Peyer's patch (tissue), 4 donors: ENCODE measurements at regions not wholly inside any gene's neighbourhood (a gene's known extent, or its start where the extent isn't known, plus 50 kb on each side); places are given as distances from the start of the nearest gene placed in this dataset.
"Not testable (repeated sequence)": the region's sequence is repeated elsewhere in the genome, so short reads cannot be mapped to it uniquely, and the experiment has no call there.

Experiments used
- DNase-seq, 3 donors: peaks; one replicate each; pipeline ENCODE4 v3.0.0-alpha.2; 2017 to 2019
- H3K27ac ChIP-seq, 4 donors: fragments of 200-600 bp; sonication (generic); one replicate each; pipeline ENCODE4 v1.5.1; 2016 to 2019
- H3K27me3 ChIP-seq, 2 donors: fragments of 200-600 bp; sonication (generic); one replicate each; pipeline ENCODE4 v1.5.1; 2019
- H3K36me3 ChIP-seq, 3 donors: fragments of 200-600 bp; sonication (generic); one replicate each; pipeline ENCODE4 v1.5.1; 2016 to 2019
- H3K4me1 ChIP-seq, 4 donors: fragments of 200-600 bp; sonication (generic); one replicate each; pipeline ENCODE4 v1.5.1; 2016 to 2019
- H3K4me3 ChIP-seq, 4 donors: fragments of 200-600 bp; sonication (generic); 1 replicate in 3 of 4; 2 replicates in 1 of 4; pipeline ENCODE4 v1.5.1; 2016 to 2019; ENCODE audit warnings: mild to moderate bottlenecking in 1 of 4
- H3K9me3 ChIP-seq, 4 donors: fragments of 200-600 bp; sonication (generic); one replicate each; pipeline ENCODE4 v1.5.1; 2016 to 2019; ENCODE audit warnings: mild to moderate bottlenecking in 1 of 4
- POLR2A ChIP-seq, 2 donors: fragments of 450-650 bp; IDR thresholded peaks; one replicate each; pipeline ENCODE4 v1.5.1; 2017; ENCODE audit warnings: antibody characterized with exemption in 2 of 2, mild to moderate bottlenecking in 2 of 2, moderate library complexity in 2 of 2
- TF ChIP-seq, protein P1 (sequence below), 6 experiments: fragments of 450-650 bp in 4 of 6; fragments of 200-600 bp in 2 of 6; sonication (generic) in 1 of 6; IDR thresholded peaks; one replicate each; pipeline ENCODE4 v1.5.1; 2017 to 2019; ENCODE audit warnings: antibody characterized with exemption in 6 of 6, mild to moderate bottlenecking in 3 of 6, moderate library complexity in 1 of 6

DNA sequence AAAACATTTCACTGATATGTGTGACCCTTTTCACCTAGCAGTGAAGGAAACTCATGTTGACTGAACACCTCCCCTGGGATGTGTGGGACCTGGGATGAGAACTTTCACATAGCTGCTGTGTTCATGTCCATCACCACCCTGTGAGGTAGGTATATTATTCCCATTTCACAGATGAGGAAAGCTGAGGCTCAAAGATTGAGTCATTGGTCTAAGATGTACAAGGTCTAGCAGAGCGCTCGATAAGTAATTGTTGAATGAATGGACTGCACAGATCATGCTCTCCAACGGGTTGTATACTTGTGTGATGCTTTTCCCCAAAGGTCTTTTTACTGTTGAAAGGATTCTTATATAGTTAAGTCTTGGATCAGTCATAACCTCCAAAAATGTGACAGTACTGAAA, 75.6 kb upstream of the TSC22D1 start:
- no peaks in the 10 kb centered on the region for H3K36me3 ChIP-seq
- H3K27ac ChIP-seq: no peak overlapping the region
- no peak overlapping the region for H3K4me3 ChIP-seq
- no peaks in the 10 kb centered on the region for H3K9me3 ChIP-seq
- H3K4me1 ChIP-seq: no peaks in the 10 kb centered on the region
- no peak for DNase-seq
- H3K27me3 ChIP-seq: no peaks in the 10 kb centered on the region
- TF ChIP-seq, protein P1, sequence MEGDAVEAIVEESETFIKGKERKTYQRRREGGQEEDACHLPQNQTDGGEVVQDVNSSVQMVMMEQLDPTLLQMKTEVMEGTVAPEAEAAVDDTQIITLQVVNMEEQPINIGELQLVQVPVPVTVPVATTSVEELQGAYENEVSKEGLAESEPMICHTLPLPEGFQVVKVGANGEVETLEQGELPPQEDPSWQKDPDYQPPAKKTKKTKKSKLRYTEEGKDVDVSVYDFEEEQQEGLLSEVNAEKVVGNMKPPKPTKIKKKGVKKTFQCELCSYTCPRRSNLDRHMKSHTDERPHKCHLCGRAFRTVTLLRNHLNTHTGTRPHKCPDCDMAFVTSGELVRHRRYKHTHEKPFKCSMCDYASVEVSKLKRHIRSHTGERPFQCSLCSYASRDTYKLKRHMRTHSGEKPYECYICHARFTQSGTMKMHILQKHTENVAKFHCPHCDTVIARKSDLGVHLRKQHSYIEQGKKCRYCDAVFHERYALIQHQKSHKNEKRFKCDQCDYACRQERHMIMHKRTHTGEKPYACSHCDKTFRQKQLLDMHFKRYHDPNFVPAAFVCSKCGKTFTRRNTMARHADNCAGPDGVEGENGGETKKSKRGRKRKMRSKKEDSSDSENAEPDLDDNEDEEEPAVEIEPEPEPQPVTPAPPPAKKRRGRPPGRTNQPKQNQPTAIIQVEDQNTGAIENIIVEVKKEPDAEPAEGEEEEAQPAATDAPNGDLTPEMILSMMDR (IDR thresholded peaks at IDR 0.05): no peak
- TF ChIP-seq POLR2A (IDR thresholded peaks at IDR 0.05): no peak

DNA sequence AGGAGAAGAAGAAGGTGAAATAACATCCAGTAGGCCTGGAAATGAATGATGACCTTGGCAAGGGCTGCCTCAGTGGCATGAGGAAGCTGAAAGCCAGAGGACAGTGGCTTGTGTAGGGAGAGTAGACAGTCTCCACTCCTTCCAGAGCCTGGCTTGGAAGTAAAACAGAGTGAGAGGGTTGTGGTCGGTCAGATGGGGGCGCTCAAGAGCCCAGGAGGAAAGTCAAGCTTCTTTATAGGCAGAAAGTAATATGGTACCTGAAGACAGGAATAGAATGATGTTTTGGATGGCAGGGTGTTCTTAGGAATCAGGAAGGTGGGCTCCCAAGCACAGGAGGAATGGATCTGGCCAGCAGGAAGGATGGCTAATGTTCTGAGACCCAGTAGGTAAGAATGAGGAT, 75.1 kb upstream of the TSC22D1 start:
- no peak for TF ChIP-seq POLR2A (IDR thresholded peaks at IDR 0.05)
- TF ChIP-seq, protein P1 (IDR thresholded peaks at IDR 0.05): no peak
- H3K4me1 ChIP-seq: no peaks in the 10 kb centered on the region

DNA sequence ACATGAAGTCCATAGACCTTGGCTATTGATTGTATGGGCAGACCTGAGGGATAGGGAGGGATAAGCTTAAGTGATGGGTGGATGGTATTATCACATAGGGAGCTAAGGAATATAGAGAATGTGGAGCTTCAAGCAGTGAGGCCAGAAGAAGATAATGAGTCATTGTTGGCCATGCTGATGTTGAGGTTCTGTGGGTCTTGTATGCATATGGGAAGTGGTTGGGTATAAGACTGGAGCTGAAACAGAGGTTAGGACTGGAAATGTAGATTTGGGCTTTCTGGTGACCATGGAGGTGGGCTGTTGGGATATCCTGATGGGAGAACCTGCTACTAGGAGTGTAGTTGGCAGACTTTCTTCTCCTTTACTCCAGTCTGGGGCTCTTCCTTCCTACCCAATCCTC, 73.7 kb upstream of the TSC22D1 start:
- no peak for DNase-seq
- H3K4me1 ChIP-seq: no peaks in the 10 kb centered on the region

More for the DNA sequence above, 75.1 kb upstream of the TSC22D1 start:
- Histone ChIP-seq H3K27me3 (no peaks in the 10 kb centered on the region), H3K36me3 (no peaks in the 10 kb centered on the region), H3K9me3 (no peaks in the 10 kb centered on the region), H3K4me3 (no peak overlapping the region), H3K27ac (no peak overlapping the region)
- no peak for DNase-seq

DNA sequence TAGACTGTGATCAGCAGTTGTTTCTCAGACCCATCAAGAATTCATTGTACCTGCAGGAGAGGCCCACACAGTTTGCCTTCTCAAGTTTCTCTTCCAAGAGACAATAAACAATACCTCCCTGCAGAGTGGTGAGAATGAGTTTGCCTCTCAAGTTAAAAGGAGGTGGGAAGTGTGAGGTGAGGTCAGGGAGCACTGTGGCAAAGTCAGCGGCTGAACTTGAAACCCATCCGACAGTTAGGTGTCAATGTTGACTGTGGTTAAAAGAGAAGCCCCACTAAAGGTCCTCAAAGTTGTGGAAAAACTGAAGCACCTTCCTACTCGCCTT, 72.9 kb upstream of the TSC22D1 start:
- no peaks in the 10 kb centered on the region for H3K9me3 ChIP-seq
- no peaks in the 10 kb centered on the region for H3K27me3 ChIP-seq
- no peaks in the 10 kb centered on the region for H3K36me3 ChIP-seq
- TF ChIP-seq POLR2A (IDR thresholded peaks at IDR 0.05): no peak
- TF ChIP-seq, protein P1 (IDR thresholded peaks at IDR 0.05): no peak
- no peaks in the 10 kb centered on the region for H3K4me1 ChIP-seq
- no peak for DNase-seq
- no peak overlapping the region for H3K27ac ChIP-seq
- H3K4me3 ChIP-seq: no peak overlapping the region

More for the DNA sequence above, 73.7 kb upstream of the TSC22D1 start:
- H3K27me3 ChIP-seq: no peaks in the 10 kb centered on the region
- no peak for TF ChIP-seq POLR2A (IDR thresholded peaks at IDR 0.05)
- TF ChIP-seq, protein P1 (IDR thresholded peaks at IDR 0.05): no peak
- no peaks in the 10 kb centered on the region for H3K36me3 ChIP-seq
- H3K4me3 ChIP-seq: no peak overlapping the region
- H3K9me3 ChIP-seq: no peaks in the 10 kb centered on the region
- H3K27ac ChIP-seq: no peak overlapping the region

DNA sequence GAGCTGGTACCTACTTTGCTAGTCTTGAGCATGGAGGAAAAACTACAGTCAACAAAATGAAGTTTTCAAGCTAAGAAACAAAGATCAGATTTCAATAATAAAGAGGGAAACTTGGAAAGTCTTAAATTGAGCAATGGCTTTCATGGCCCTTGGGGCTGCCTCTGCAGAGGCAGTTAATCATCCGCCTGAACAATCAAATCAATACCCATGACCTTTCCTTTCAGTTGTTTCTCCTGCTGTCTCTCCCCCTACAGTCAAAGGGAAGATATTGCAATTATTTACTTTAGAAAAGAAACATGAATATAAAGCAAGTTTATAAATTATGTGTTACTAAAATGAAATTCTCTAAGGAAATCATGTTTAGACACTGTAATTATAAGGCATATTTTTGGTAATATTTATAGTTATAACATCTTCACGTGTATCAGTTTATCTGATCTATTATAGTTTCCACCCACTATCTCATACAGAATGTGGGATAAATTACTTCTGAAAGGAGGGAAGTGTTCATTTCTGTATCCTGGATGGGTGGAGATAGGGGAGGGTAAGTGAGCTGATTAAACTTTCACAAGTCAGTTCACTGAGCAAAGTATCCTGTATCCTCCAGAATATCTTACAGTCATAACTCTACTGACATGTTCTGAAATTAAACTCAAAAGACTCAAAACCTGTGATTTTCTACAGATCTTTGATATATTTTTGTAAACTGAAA, 72.4 kb upstream of the TSC22D1 start:
- no peak overlapping the region for H3K4me3 ChIP-seq
- DNase-seq: no peak
- H3K36me3 ChIP-seq: no peaks in the 10 kb centered on the region
- no peaks in the 10 kb centered on the region for H3K9me3 ChIP-seq
- H3K27ac ChIP-seq: no peak overlapping the region
- H3K4me1 ChIP-seq: no peaks in the 10 kb centered on the region
- TF ChIP-seq, protein P1 (IDR thresholded peaks at IDR 0.05): peak in 4 of 6 experiments; percentile 20 to 52 (median 45)
- no peak for TF ChIP-seq POLR2A (IDR thresholded peaks at IDR 0.05)
- no peaks in the 10 kb centered on the region for H3K27me3 ChIP-seq

- H3K36me3 ChIP-seq, H3K27ac ChIP-seq, DNase-seq, H3K9me3 ChIP-seq, H3K27me3 ChIP-seq, H3K4me3 ChIP-seq, H3K4me1 ChIP-seq: not testable (repeated sequence)
Measured at GRCh38 chr13:44647560-44647959, 71.4 kb upstream of the TSC22D1 start.
